ENCODE measurements at regions not wholly inside any gene's neighbourhood (a gene's known extent, or its start where the extent isn't known, plus 50 kb on each side); places are given as distances from the start of the nearest gene placed in this dataset.

DNA sequence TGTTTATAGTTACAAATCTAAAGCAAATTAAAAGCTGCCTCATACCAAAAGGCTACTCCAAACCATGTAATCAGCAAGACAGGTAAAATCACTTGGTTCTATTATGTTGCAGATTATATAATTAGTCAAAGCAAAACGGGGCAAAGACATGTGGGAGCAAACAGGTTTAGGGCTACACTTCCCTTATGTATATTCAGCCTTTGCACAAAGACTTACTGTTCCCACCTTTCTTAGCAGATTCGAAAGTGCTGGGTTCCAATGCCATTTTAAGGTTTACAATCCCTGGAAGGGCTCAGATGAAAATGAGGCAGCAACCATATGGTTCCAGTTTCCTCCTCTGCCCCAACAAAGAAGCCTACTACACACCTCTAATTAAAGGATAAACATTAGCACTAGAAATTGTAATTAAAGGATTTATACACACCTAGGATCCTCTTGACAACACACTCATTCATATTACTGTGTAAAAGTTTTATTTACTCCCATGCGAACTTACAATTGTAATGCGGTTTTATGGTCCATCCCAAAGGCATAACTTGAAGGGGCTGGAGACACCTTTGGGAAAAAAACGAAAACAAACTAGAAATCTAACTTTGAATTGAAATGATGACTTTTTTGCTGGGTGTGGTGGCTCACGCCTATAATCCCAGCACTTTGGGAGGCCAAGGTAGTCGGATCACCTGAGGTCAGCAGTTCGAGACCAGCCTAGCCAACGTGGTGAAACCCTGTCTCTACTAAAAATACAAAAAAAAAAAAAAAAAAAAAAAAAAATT lies 117.3 kb upstream of the PKN2 start:
- TF ChIP-seq, protein P1, sequence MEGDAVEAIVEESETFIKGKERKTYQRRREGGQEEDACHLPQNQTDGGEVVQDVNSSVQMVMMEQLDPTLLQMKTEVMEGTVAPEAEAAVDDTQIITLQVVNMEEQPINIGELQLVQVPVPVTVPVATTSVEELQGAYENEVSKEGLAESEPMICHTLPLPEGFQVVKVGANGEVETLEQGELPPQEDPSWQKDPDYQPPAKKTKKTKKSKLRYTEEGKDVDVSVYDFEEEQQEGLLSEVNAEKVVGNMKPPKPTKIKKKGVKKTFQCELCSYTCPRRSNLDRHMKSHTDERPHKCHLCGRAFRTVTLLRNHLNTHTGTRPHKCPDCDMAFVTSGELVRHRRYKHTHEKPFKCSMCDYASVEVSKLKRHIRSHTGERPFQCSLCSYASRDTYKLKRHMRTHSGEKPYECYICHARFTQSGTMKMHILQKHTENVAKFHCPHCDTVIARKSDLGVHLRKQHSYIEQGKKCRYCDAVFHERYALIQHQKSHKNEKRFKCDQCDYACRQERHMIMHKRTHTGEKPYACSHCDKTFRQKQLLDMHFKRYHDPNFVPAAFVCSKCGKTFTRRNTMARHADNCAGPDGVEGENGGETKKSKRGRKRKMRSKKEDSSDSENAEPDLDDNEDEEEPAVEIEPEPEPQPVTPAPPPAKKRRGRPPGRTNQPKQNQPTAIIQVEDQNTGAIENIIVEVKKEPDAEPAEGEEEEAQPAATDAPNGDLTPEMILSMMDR (IDR thresholded peaks at IDR 0.05; ENCODE audit: unreplicated experiment in 3 of 3) = no peak
- no peaks in the 10 kb centered on the region for H3K9me3 Mint-ChIP-seq
- H3K4me3 Mint-ChIP-seq = no peak overlapping the region
- no peaks in the 10 kb centered on the region for H3K36me3 Mint-ChIP-seq (ENCODE audit: low read depth)
- H3K27me3 Mint-ChIP-seq (ENCODE audit: low read depth) = no peaks in the 10 kb centered on the region
- H3K4me1 Mint-ChIP-seq = no peaks in the 10 kb centered on the region
- no peak overlapping the region for H3K27ac Mint-ChIP-seq

GRCh38 chr1:88571506-88571905 lies 112.6 kb upstream of the PKN2 start:
- H3K36me3 Mint-ChIP-seq (ENCODE audit: low read depth) = no peaks in the 10 kb centered on the region
- no peak overlapping the region for H3K4me3 Mint-ChIP-seq
- no peaks in the 10 kb centered on the region for H3K9me3 Mint-ChIP-seq
- no peak overlapping the region for H3K27ac Mint-ChIP-seq
- TF ChIP-seq, protein P1 (IDR thresholded peaks at IDR 0.05; ENCODE audit: unreplicated experiment in 3 of 3) = no peak
- H3K4me1 Mint-ChIP-seq = no peaks in the 10 kb centered on the region
- H3K27me3 Mint-ChIP-seq (ENCODE audit: low read depth) = no peaks in the 10 kb centered on the region

DNA sequence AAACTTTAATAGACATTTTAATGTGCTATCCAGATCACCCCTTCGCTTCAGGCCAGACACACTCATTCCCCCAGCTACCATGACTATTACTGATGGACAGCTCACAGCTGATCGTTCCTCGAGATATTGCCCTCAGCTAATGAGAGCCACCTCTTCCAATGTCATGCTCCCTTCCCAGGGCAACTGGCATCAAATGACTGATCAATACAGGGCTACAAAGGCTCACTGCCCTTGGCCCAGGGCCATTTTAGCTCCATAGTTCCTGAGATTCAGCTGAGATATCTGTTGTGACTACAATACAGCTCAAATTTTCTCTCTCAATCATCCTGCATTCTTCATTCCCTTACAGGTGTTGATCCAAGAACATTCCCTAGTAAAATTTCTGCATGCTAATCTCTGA lies 104.5 kb upstream of the PKN2 start:
- Mint-ChIP-seq H3K4me3 (no peak overlapping the region), H3K27me3 (ENCODE audit: low read depth) (no peaks in the 10 kb centered on the region), H3K4me1 (no peaks in the 10 kb centered on the region), H3K36me3 (ENCODE audit: low read depth) (no peaks in the 10 kb centered on the region), H3K27ac (no peak overlapping the region), H3K9me3 (peaks cover 4% of the 10 kb centered on the region)
- TF ChIP-seq, protein P1 (IDR thresholded peaks at IDR 0.05; ENCODE audit: unreplicated experiment in 3 of 3) = no peak

- no peaks in the 10 kb centered on the region for H3K27me3 Mint-ChIP-seq (ENCODE audit: low read depth)
- no peak overlapping the region for H3K27ac Mint-ChIP-seq
- H3K4me1 Mint-ChIP-seq = no peaks in the 10 kb centered on the region
- H3K36me3 Mint-ChIP-seq (ENCODE audit: low read depth) = no peaks in the 10 kb centered on the region
- TF ChIP-seq, protein P1 (IDR thresholded peaks at IDR 0.05; ENCODE audit: unreplicated experiment in 3 of 3) = no peak
- no peak overlapping the region for H3K4me3 Mint-ChIP-seq
- H3K9me3 Mint-ChIP-seq = peaks cover 10% of the 10 kb centered on the region
These were observed 102.4 kb upstream of the PKN2 start for GRCh38 chr1:88581703-88582102.

GRCh38 chr1:88593358-88593757 lies 90.7 kb upstream of the PKN2 start:
- Mint-ChIP-seq H3K27me3 (ENCODE audit: low read depth) (no peaks in the 10 kb centered on the region), H3K4me1 (no peaks in the 10 kb centered on the region), H3K4me3 (no peak overlapping the region), H3K27ac (no peak overlapping the region), H3K36me3 (ENCODE audit: low read depth) (no peaks in the 10 kb centered on the region), H3K9me3 (peaks cover 33% of the 10 kb centered on the region)
- TF ChIP-seq, protein P1 (IDR thresholded peaks at IDR 0.05; ENCODE audit: unreplicated experiment in 3 of 3) = no peak

Measured in nephron (organoid).